CD4-positive, CD25-positive, alpha-beta regulatory T cell (primary cell): ENCODE measurements at regions not wholly inside any gene's neighbourhood (a gene's known extent, or its start where the extent isn't known, plus 50 kb on each side); places are given as distances from the start of the nearest gene placed in this dataset.

Experiments
- ATAC-seq, 2 donors: fragments of 150-1000 bp; cut with Tn5 transposase; one replicate each; pipeline ENCODE4 v1.10.0; 2021; ENCODE audit warnings: low read depth in 2 of 2, moderate number of reproducible peaks in 2 of 2, moderate library complexity in 1 of 2
- DNase-seq, 3 donors: peaks; one replicate each; pipeline versions ENCODE4 v3.0.0 to v3.0.0-alpha.2; 2012 to 2022; ENCODE audit warnings: mixed read lengths in 1 of 3
- H3K27ac ChIP-seq: one replicate; pipeline ENCODE4 v1.7.0; 2013; ENCODE audit warnings: mild to moderate bottlenecking, low read length; ENCODE audit not compliant: insufficient read depth, poor library complexity, severe bottlenecking
- H3K27me3 ChIP-seq: one replicate; pipeline ENCODE4 v1.7.0; 2013; ENCODE audit warnings: low read length; ENCODE audit not compliant: control insufficient read depth, insufficient read depth
- H3K36me3 ChIP-seq: one replicate; pipeline ENCODE4 v1.7.0; 2013; ENCODE audit warnings: mild to moderate bottlenecking, low read length, moderate library complexity; ENCODE audit not compliant: control insufficient read depth, insufficient read depth
- H3K4me1 ChIP-seq: 2 replicates; pipeline ENCODE4 v1.7.0; 2013; ENCODE audit warnings: mild to moderate bottlenecking, low read length; ENCODE audit not compliant: insufficient read depth, control insufficient read depth, poor library complexity, severe bottlenecking
- H3K4me3 ChIP-seq: one replicate; pipeline ENCODE4 v1.7.0; 2013; ENCODE audit warnings: low read depth, mild to moderate bottlenecking, low read length, moderate library complexity
- H3K9me3 ChIP-seq, 2 experiments: 1 replicate in 1 of 2; 2 replicates in 1 of 2; pipeline ENCODE4 v1.7.0; 2013; ENCODE audit warnings: low read length in 2 of 2, mild to moderate bottlenecking in 1 of 2, moderate library complexity in 1 of 2; ENCODE audit not compliant: control insufficient read depth in 2 of 2
- H3K27ac Mint-ChIP-seq, 3 donors: one replicate each; pipeline ENCODE4 v1.8.0; 2020 to 2022; ENCODE audit warnings: mild to moderate bottlenecking in 3 of 3, mixed read lengths in 3 of 3, moderate library complexity in 2 of 3
- H3K27me3 Mint-ChIP-seq: one replicate; pipeline ENCODE4 v1.8.0; 2022; ENCODE audit warnings: mild to moderate bottlenecking, mixed read lengths
- H3K36me3 Mint-ChIP-seq: one replicate; pipeline ENCODE4 v1.8.0; 2020; ENCODE audit warnings: mixed read lengths
- H3K4me1 Mint-ChIP-seq, 4 donors: one replicate each; pipeline ENCODE4 v1.8.0; 2020 to 2022; ENCODE audit warnings: mixed read lengths in 4 of 4, mild to moderate bottlenecking in 1 of 4
- H3K4me3 Mint-ChIP-seq, 4 donors: one replicate each; pipeline ENCODE4 v1.8.0; 2020 to 2022; ENCODE audit warnings: mild to moderate bottlenecking in 4 of 4, mixed read lengths in 4 of 4, moderate library complexity in 3 of 4
- H3K9me3 Mint-ChIP-seq, 7 donors: one replicate each; pipeline ENCODE4 v1.8.0; 2020 to 2022; ENCODE audit warnings: mixed read lengths in 7 of 7, mild to moderate bottlenecking in 3 of 7, moderate library complexity in 2 of 7

DNA sequence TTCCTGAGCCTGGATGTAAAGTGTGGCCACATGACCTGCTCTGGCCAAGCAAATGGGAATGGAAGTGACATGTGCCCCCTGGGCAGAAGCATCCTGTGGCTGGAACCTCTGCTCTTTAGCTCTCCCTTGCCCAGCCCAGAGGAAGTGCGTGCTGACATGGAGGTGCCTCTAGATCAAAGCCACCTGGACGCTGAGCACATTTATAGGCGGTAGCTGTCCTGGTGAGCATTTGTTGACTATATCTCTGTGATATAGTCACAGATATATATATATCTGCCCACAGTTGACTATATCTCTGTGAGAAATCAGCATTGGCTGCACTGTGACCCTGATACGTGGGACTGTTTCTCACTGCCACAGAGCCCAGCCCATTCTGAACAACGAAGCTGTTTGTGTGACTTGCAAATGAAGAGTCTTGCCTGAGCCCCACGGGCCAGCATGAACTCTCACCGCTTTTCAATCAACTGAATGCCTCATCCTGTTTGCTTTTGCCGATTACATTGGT, 118.8 kb downstream of the C16orf95 start:
- Histone ChIP-seq H3K27ac (no peak overlapping the region), H3K4me1 (no peaks in the 10 kb centered on the region), H3K36me3 (no peaks in the 10 kb centered on the region), H3K9me3 (no peaks in the 10 kb centered on the region), H3K4me3 (no peak overlapping the region), H3K27me3 (no peaks in the 10 kb centered on the region)
- peaks cover 9% of the 10 kb centered on the region for H3K27me3 Mint-ChIP-seq
- no peak for ATAC-seq
- no peak for DNase-seq
- H3K36me3 Mint-ChIP-seq, result no peaks in the 10 kb centered on the region
- H3K4me3 Mint-ChIP-seq, result no peak overlapping the region
- H3K4me1 Mint-ChIP-seq, result peaks cover 0 to 2% (median 0%) of the 10 kb centered on the region in 4 donors
- H3K9me3 Mint-ChIP-seq, result no peaks in the 10 kb centered on the region
- H3K27ac Mint-ChIP-seq, result no peak overlapping the region

- ATAC-seq (no peak), DNase-seq (no peak)
- H3K4me3 ChIP-seq, result no peak overlapping the region
- Mint-ChIP-seq H3K4me1 (peaks cover 0 to 2% (median 0%) of the 10 kb centered on the region in 4 donors), H3K9me3 (no peaks in the 10 kb centered on the region), H3K27me3 (peaks cover 9% of the 10 kb centered on the region), H3K4me3 (no peak overlapping the region), H3K27ac (no peak overlapping the region), H3K36me3 (no peaks in the 10 kb centered on the region)
- no peaks in the 10 kb centered on the region for H3K27me3 ChIP-seq
- no peaks in the 10 kb centered on the region for H3K36me3 ChIP-seq
- no peaks in the 10 kb centered on the region for H3K4me1 ChIP-seq
- H3K27ac ChIP-seq, result no peak overlapping the region
- no peaks in the 10 kb centered on the region for H3K9me3 ChIP-seq
Observed at GRCh38 chr16:87198881-87199280, 118.3 kb downstream of the C16orf95 start.

GRCh38 chr16:87199379-87199778, 117.8 kb downstream of the C16orf95 start:
- H3K27ac ChIP-seq, result no peak overlapping the region
- no peaks in the 10 kb centered on the region for H3K9me3 ChIP-seq
- no peaks in the 10 kb centered on the region for H3K36me3 ChIP-seq
- H3K27me3 ChIP-seq, result no peaks in the 10 kb centered on the region
- Mint-ChIP-seq H3K4me3 (no peak overlapping the region), H3K27me3 (peaks cover 9% of the 10 kb centered on the region), H3K27ac (no peak overlapping the region), H3K36me3 (no peaks in the 10 kb centered on the region), H3K4me1 (peaks cover 0 to 2% (median 0%) of the 10 kb centered on the region in 4 donors), H3K9me3 (no peaks in the 10 kb centered on the region)
- ATAC-seq, result no peak
- no peak overlapping the region for H3K4me3 ChIP-seq
- H3K4me1 ChIP-seq, result no peaks in the 10 kb centered on the region
- DNase-seq, result no peak

- Histone ChIP-seq H3K27me3 (no peaks in the 10 kb centered on the region), H3K9me3 (no peaks in the 10 kb centered on the region), H3K4me3 (no peak overlapping the region), H3K36me3 (no peaks in the 10 kb centered on the region), H3K4me1 (no peaks in the 10 kb centered on the region), H3K27ac (no peak overlapping the region)
- Mint-ChIP-seq H3K9me3 (no peaks in the 10 kb centered on the region), H3K4me3 (no peak overlapping the region), H3K36me3 (no peaks in the 10 kb centered on the region), H3K4me1 (peaks cover 0 to 2% (median 0%) of the 10 kb centered on the region in 4 donors), H3K27me3 (peaks cover 9% of the 10 kb centered on the region), H3K27ac (no peak overlapping the region)
- ATAC-seq, result no peak
- DNase-seq, result no peak
Observed at GRCh38 chr16:87199901-87200300, 117.3 kb downstream of the C16orf95 start.

GRCh38 chr16:87200637-87201036, 116.6 kb downstream of the C16orf95 start:
- no peak overlapping the region for H3K4me3 ChIP-seq
- peaks cover 9% of the 10 kb centered on the region for H3K27me3 Mint-ChIP-seq
- H3K9me3 Mint-ChIP-seq, result no peaks in the 10 kb centered on the region
- no peaks in the 10 kb centered on the region for H3K36me3 Mint-ChIP-seq
- H3K36me3 ChIP-seq, result no peaks in the 10 kb centered on the region
- no peaks in the 10 kb centered on the region for H3K27me3 ChIP-seq
- no peak overlapping the region for H3K4me3 Mint-ChIP-seq
- no peak for DNase-seq
- ATAC-seq, result no peak
- no peak overlapping the region for H3K27ac Mint-ChIP-seq
- peaks cover 0 to 2% (median 0%) of the 10 kb centered on the region in 4 donors for H3K4me1 Mint-ChIP-seq
- no peak overlapping the region for H3K27ac ChIP-seq
- no peaks in the 10 kb centered on the region for H3K9me3 ChIP-seq
- no peaks in the 10 kb centered on the region for H3K4me1 ChIP-seq

DNA sequence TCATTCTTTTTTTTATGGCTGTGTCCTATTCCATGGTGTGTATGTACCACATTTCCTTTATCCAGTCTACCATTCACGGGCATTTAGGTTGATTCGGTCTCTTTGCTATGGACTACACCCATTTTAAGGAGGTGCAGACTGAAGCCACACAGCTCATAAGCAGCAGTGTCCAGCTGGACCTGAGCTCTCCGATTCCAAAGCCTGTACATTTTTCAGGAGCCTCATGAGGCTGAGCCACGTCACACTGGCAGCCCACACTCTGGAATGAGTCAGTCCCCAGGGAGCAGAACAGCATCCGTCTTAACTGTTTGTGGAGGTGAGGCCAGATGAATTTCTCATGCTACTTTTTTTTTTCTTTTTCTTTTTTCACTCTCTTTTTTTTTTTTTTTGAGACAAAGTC, 116.1 kb downstream of the C16orf95 start:
- DNase-seq (no peak), ATAC-seq (no peak)
- H3K4me3 ChIP-seq, result no peak overlapping the region
- no peaks in the 10 kb centered on the region for H3K36me3 ChIP-seq
- Mint-ChIP-seq H3K4me1 (peaks cover 0 to 2% (median 0%) of the 10 kb centered on the region in 4 donors), H3K9me3 (no peaks in the 10 kb centered on the region), H3K36me3 (no peaks in the 10 kb centered on the region), H3K27me3 (peaks cover 9% of the 10 kb centered on the region), H3K27ac (no peak overlapping the region), H3K4me3 (no peak overlapping the region)
- no peaks in the 10 kb centered on the region for H3K4me1 ChIP-seq
- no peaks in the 10 kb centered on the region for H3K9me3 ChIP-seq
- no peaks in the 10 kb centered on the region for H3K27me3 ChIP-seq
- no peak overlapping the region for H3K27ac ChIP-seq

GRCh38 chr16:87201790-87202189, 115.4 kb downstream of the C16orf95 start:
- Mint-ChIP-seq H3K36me3 (no peaks in the 10 kb centered on the region), H3K4me3 (no peak overlapping the region), H3K4me1 (peaks cover 0 to 2% (median 0%) of the 10 kb centered on the region in 4 donors), H3K9me3 (no peaks in the 10 kb centered on the region), H3K27ac (no peak overlapping the region), H3K27me3 (peaks cover 9% of the 10 kb centered on the region)
- no peaks in the 10 kb centered on the region for H3K36me3 ChIP-seq
- DNase-seq (no peak), ATAC-seq (no peak)
- H3K27me3 ChIP-seq, result no peaks in the 10 kb centered on the region
- no peaks in the 10 kb centered on the region for H3K9me3 ChIP-seq
- no peaks in the 10 kb centered on the region for H3K4me1 ChIP-seq
- H3K27ac ChIP-seq, result no peak overlapping the region
- no peak overlapping the region for H3K4me3 ChIP-seq

DNA sequence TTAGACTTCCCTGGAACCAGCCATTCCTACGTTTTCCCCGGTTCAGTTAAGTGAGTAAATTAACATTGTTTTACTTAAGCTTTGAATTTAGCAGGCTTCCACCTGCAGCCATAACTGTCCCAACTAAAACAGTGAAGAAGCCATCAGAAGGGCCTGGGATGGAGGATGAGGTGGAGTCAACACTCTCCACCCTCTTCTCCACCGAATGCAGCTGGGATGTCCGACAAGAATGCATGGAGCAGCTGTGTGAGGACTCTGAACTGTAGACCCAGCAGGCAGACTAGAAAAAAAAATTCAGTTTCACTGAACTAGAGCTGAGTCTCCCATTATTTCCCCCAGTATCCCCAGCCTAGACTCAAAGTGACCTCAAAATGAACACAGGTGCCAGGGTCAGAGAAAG, 114.8 kb downstream of the C16orf95 start:
- Mint-ChIP-seq H3K36me3 (no peaks in the 10 kb centered on the region), H3K27me3 (peaks cover 9% of the 10 kb centered on the region), H3K4me3 (no peak overlapping the region), H3K9me3 (no peaks in the 10 kb centered on the region), H3K4me1 (peaks cover 0 to 2% (median 0%) of the 10 kb centered on the region in 4 donors), H3K27ac (no peak overlapping the region)
- Histone ChIP-seq H3K27ac (no peak overlapping the region), H3K4me1 (no peaks in the 10 kb centered on the region), H3K9me3 (no peaks in the 10 kb centered on the region), H3K27me3 (no peaks in the 10 kb centered on the region), H3K4me3 (no peak overlapping the region), H3K36me3 (no peaks in the 10 kb centered on the region)
- DNase-seq (no peak), ATAC-seq (no peak)
